ENCODE measurements at regions not wholly inside any gene's neighbourhood (a gene's known extent, or its start where the extent isn't known, plus 50 kb on each side); places are given as distances from the start of the nearest gene placed in this dataset.

GRCh38 chr3:8405144-8405543 lies 96.5 kb upstream of the LMCD1 start:
- ATAC-seq: no peak

GRCh38 chr3:8406479-8406878 lies 95.1 kb upstream of the LMCD1 start:
- no peak for ATAC-seq
- H3K9me3 ChIP-seq: peaks cover 6% of the 10 kb centered on the region

More at GRCh38 chr3:8405144-8405543, 96.5 kb upstream of the LMCD1 start:
- Histone ChIP-seq H3K27ac (no peak overlapping the region), H3K4me1 (no peaks in the 10 kb centered on the region), H3K36me3 (no peaks in the 10 kb centered on the region), H3K27me3 (ENCODE audit: low read depth) (no peaks in the 10 kb centered on the region), H3K4me3 (no peak overlapping the region), H3K9me3 (peaks cover 6% of the 10 kb centered on the region)
- TF ChIP-seq CTCF (IDR thresholded peaks at IDR 0.05): no peak
- DNase-seq: no peak
- intact Hi-C loops (cut with DNase I): no loop called here

GRCh38 chr3:8413337-8413926 lies 88.2 kb upstream of the LMCD1 start:
- DNase-seq (no peak), ATAC-seq (no peak)
- no peak for TF ChIP-seq CTCF (IDR thresholded peaks at IDR 0.05)
- intact Hi-C loops (cut with DNase I): no loop called here
- H3K4me3 ChIP-seq: no peak overlapping the region
- no peaks in the 10 kb centered on the region for H3K4me1 ChIP-seq
- H3K9me3 ChIP-seq: no peaks in the 10 kb centered on the region
- no peak overlapping the region for H3K27ac ChIP-seq
- H3K36me3 ChIP-seq: no peaks in the 10 kb centered on the region
- no peaks in the 10 kb centered on the region for H3K27me3 ChIP-seq (ENCODE audit: low read depth)

More at GRCh38 chr3:8406479-8406878, 95.1 kb upstream of the LMCD1 start:
- no peaks in the 10 kb centered on the region for H3K27me3 ChIP-seq (ENCODE audit: low read depth)
- no peak overlapping the region for H3K27ac ChIP-seq
- no peak for TF ChIP-seq CTCF (IDR thresholded peaks at IDR 0.05)
- DNase-seq: no peak
- intact Hi-C loops (cut with DNase I): no loop called here
- no peaks in the 10 kb centered on the region for H3K36me3 ChIP-seq
- H3K4me1 ChIP-seq: no peaks in the 10 kb centered on the region
- H3K4me3 ChIP-seq: no peak overlapping the region

GRCh38 chr3:8416965-8417364 lies 84.7 kb upstream of the LMCD1 start:
- no peak for TF ChIP-seq CTCF (IDR thresholded peaks at IDR 0.05)
- peak; percentile 56 for DNase-seq
- Histone ChIP-seq H3K27ac (no peak overlapping the region), H3K4me1 (no peaks in the 10 kb centered on the region), H3K27me3 (ENCODE audit: low read depth) (no peaks in the 10 kb centered on the region), H3K36me3 (no peaks in the 10 kb centered on the region), H3K4me3 (peak overlapping the region; percentile 22), H3K9me3 (no peaks in the 10 kb centered on the region)
- ATAC-seq: peak; percentile 79 to 84
- intact Hi-C loops (cut with DNase I): no loop called here

GRCh38 chr3:8420612-8421011 lies 81.0 kb upstream of the LMCD1 start:
- peaks cover 14% of the 10 kb centered on the region for H3K9me3 ChIP-seq
- no peak overlapping the region for H3K27ac ChIP-seq
- H3K4me1 ChIP-seq: no peaks in the 10 kb centered on the region
- H3K27me3 ChIP-seq (ENCODE audit: low read depth): no peaks in the 10 kb centered on the region
- DNase-seq (no peak), ATAC-seq (no peak)
- TF ChIP-seq CTCF (IDR thresholded peaks at IDR 0.05): no peak
- intact Hi-C loops (cut with DNase I): no loop called here
- no peak overlapping the region for H3K4me3 ChIP-seq
- no peaks in the 10 kb centered on the region for H3K36me3 ChIP-seq

All from lower lobe of right lung (tissue), 2 donors.